Cardiac fibroblast (primary cell): ENCODE measurements at regions not wholly inside any gene's neighbourhood (a gene's known extent, or its start where the extent isn't known, plus 50 kb on each side); places are given as distances from the start of the nearest gene placed in this dataset.

Experiments
- DNase-seq, 2 donors: peaks; one replicate each; pipeline versions ENCODE4 v3.0.0 to v3.0.0-alpha.2; 2010; ENCODE audit warnings: low read depth in 2 of 2
- H3K4me3 ChIP-seq, 2 donors: replicated peaks in 1 of 2; 1 replicate in 1 of 2; 2 replicates in 1 of 2; pipeline ENCODE4 v1.5.1; 2011; ENCODE audit warnings: low read depth in 2 of 2, low read length in 2 of 2, mild to moderate bottlenecking in 2 of 2, moderate library complexity in 1 of 2
- TF ChIP-seq, protein P1 (sequence below): IDR thresholded peaks from one replicate; pipeline ENCODE4 v1.5.1; 2011; ENCODE audit warnings: low read depth, mild to moderate bottlenecking, low read length, inconsistent platforms

DNA sequence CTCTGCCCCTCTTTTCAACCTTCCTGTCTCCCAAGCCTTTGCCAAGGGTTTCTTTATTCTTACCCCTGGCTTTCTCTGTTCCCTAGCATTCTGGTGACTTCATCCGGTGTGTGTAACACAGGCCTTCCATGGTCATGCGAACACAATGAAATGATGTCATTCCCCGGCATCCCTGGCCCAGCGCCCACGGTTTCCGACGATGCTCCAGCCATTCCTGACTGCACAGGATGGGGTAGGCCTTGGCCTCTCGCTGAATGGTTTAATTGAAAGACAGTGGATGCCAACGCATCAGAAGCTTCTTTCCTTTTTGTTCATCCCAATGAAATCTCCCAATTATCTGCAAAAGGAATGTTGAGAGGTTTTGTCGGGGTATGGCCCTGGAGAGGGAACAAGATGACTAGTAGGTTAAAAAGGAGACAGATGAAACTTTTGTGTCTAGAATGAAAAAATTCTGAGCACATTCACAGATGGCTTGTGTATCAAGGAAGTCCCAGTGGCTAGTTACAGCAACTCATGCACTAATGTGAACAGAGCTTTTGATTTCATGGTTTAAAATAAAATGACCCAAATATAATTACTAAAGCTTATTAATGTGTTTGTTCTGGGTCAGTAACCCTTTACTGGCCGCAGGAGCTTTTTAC, 655.0 kb downstream of the QKI start:
- DNase-seq, result peak; percentile 67 to 91
- no peak overlapping the region for H3K4me3 ChIP-seq
- TF ChIP-seq, protein P1, sequence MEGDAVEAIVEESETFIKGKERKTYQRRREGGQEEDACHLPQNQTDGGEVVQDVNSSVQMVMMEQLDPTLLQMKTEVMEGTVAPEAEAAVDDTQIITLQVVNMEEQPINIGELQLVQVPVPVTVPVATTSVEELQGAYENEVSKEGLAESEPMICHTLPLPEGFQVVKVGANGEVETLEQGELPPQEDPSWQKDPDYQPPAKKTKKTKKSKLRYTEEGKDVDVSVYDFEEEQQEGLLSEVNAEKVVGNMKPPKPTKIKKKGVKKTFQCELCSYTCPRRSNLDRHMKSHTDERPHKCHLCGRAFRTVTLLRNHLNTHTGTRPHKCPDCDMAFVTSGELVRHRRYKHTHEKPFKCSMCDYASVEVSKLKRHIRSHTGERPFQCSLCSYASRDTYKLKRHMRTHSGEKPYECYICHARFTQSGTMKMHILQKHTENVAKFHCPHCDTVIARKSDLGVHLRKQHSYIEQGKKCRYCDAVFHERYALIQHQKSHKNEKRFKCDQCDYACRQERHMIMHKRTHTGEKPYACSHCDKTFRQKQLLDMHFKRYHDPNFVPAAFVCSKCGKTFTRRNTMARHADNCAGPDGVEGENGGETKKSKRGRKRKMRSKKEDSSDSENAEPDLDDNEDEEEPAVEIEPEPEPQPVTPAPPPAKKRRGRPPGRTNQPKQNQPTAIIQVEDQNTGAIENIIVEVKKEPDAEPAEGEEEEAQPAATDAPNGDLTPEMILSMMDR, result no peak

DNA sequence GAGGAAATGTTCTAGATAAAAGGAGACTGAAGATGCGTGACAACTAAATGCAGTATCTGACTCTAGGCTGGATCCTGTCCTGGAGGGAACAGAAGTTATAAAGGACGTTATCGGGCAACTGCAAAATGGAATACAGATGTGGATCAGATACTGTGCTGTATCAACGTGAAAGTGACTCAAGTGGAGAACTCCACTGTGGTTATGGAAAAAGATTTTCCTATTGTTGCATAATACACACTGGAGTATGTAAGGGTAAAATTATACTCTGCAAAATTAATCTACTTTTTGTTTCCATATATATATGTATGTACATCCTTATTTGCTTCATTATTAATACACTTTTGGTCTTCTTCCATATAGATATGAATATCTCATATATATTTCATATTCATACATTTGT, 654.0 kb downstream of the QKI start:
- TF ChIP-seq, protein P1, result no peak
- H3K4me3 ChIP-seq, result no peak overlapping the region
- no peak for DNase-seq

DNA sequence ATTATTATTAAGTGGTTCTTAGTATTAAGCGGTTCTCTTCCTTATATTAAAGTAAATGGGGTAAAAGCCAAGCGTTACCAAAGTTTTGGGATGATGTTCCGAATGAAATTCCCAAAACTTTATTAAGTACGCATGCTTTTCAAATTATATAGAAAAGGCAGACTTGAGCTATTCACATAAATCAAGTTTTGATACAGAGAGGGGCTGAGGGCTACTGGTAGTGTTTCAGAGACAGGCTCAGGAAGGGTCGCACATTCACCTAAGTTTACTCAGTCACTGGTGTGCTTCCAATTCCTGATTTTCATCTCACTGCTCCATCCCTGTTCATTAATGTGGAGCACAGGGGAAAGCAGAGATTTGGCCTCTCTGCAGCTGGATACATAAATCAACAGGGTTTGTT, 652.2 kb downstream of the QKI start:
- no peak overlapping the region for H3K4me3 ChIP-seq
- TF ChIP-seq, protein P1, result no peak
- DNase-seq, result no peak

DNA sequence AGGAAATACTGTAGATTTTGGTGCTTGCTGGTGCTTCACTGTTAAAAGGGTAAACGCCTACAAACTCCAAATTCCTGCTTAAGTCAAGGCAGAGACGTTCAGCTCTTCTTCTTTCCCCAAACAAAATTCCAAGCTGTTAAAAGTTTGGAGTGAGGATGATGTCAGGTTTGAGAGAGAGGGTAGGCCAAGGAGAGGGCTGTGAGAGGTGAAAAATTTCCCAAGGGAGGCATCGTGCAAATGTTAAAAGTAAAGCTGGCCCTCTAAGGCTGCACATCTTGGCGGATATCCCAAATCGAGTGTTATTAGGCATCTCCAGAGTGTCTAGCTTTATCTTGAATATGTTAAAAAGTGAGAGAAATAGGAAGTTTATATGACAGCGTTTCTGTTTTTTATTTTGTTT, 651.8 kb downstream of the QKI start:
- peak in 1 of 2 donors; percentile 33 for DNase-seq
- TF ChIP-seq, protein P1, result no peak
- no peak overlapping the region for H3K4me3 ChIP-seq

DNA sequence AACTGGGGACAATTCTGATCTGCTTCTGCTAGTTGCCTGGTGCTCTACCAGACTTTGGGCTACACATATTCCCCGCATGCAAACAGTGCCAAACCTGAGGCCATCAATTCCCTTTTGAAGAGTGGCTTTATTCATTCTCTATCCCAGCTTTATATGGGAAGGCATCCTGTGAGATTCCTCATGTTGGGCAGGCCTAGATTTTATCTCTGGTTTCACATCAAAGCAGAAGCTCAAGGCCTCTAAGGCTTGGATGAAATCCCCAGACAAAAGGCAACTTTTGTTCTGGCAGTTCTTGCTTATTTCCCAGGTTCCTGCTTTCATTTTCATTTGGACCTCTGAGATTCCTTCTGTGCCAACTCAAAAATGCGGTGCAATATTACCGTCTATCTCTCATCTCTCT, 648.8 kb downstream of the QKI start:
- no peak overlapping the region for H3K4me3 ChIP-seq
- DNase-seq, result no peak
- TF ChIP-seq, protein P1, result no peak

DNA sequence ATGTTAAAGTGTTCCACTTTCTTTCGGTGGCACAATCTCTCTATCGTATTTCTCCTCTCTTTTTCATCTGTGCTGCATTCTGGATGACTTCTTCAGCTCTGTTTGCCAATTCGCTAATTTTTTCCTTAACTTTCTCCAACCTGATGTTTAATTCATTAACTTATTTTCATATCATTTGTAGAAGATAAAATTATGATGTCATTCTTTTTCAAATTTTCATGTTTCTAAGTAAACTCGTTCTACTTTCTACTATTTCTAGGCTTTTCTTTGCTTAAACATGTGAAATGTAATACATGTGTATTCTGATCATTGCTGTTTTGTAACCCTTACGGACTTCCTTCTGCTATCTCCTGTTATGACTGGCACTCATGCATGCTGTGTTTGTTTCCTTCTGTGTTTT, 648.4 kb downstream of the QKI start:
- no peak overlapping the region for H3K4me3 ChIP-seq
- no peak for DNase-seq
- TF ChIP-seq, protein P1, result no peak

DNA sequence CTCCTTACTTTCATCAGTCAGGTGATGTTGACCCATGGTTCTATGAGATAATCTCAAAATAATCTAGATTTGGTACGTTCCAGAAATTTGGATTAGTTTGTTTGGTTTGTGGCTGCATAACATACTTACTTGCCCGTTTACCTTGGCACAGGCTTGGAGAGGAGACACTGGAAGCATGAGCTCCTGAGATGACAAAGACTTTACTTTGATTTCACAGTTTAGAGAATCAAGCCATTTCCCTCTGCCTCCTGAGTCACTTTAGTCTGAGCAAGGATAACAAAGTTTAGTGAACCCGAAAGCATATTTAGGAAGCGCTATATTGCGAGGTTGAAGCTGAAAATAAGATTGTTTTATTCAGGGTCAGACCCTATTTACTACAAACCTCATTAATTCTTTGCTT, 643.4 kb downstream of the QKI start:
- H3K4me3 ChIP-seq, result no peak overlapping the region
- TF ChIP-seq, protein P1, result no peak
- no peak for DNase-seq
